Head of caudate nucleus (tissue), 42 donors: ENCODE measurements at regions not wholly inside any gene's neighbourhood (a gene's known extent, or its start where the extent isn't known, plus 50 kb on each side); places are given as distances from the start of the nearest gene placed in this dataset.
A peak's percentile ranks its signal among the peaks of the same experiment; 100 is the strongest.
"Not testable (repeated sequence)": the region's sequence is repeated elsewhere in the genome, so short reads cannot be mapped to it uniquely, and the experiment has no call there.

Source experiments
- DNase-seq, 42 donors: peaks; one replicate each; pipeline versions ENCODE4 v3.0.0 to v3.0.0-alpha.2; 2020 to 2021; ENCODE audit warnings: mixed read lengths in 7 of 42
- intact Hi-C: fragments of 100-400 bp; cut with DNase I; formaldehyde crosslinking; loops from one replicate; pipeline ENCODE4 v1.15.0; 2022

DNA sequence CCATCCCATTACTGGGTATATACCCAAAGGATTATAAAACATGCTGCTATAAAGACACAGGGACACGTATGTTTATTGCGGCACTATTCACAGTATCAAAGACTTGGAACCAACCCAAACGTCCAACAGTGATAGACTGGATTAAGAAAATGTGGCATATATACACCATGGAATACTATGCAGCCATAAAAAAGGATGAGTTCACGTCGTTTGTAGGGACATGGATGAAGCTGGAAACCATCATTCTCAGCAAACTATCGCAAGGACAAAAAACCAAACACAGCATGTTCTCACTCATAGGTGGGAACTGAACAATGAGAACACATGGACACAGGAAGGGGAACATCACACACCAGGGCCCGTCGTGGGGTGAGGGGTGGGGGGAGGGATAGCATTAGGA is 106.1 kb downstream of the CHD1L start:
- intact Hi-C loops, DNase-seq: not testable (repeated sequence)

DNA sequence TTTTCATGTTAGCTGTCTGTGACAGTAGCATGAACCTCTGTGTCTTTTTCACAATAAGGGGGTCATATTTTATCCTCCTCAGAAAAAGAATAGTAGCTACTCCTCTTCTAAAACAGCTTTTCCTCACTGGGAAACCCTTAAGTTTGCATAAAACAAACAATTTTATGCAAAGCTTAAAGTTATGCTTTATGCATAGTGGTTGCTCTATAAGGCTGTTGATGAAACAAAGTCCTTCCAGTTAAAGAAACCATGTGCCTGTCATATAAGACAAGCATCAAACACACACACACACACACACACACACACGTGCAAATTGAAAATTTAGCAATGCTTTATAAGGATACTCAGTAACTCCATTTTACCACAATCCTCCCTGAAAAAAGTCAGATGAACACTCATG is 107.0 kb downstream of the CHD1L start:
- intact Hi-C loops = no loop called here

DNA sequence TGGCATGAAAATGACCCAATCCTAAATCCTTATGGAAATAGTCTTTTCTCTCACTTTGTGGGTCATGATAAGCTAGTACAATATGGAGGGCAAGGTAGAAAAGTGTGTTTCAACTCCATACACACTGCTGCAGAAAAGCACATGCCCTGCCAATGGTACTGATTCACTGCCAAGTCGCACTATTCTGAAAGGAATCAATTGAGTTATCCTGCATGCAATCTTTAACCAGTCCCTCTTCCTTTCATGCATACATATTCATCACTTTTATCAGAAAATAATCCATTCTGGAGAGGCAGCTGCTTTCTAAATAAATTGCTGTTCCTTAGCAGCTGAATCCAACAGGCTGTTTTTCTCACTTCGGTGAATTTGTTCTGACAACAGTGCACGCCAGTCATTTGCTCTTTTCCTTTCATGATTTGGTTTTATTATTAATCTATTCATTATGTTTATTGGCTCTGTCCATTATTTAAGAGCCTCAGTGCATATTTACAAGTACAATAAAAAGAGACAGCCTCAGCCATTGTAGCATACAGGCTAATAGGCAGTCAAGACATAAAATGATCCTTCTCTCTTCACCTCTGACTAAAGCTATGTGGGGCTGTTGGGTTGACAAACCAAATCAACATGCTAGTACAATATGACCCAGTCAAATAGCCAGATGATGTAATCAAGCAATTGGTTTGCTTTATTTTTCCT is 108.8 kb downstream of the CHD1L start:
- intact Hi-C loops = no loop called here
- no peak for DNase-seq

More for the DNA sequence above, 107.0 kb downstream of the CHD1L start:
- no peak for DNase-seq

DNA sequence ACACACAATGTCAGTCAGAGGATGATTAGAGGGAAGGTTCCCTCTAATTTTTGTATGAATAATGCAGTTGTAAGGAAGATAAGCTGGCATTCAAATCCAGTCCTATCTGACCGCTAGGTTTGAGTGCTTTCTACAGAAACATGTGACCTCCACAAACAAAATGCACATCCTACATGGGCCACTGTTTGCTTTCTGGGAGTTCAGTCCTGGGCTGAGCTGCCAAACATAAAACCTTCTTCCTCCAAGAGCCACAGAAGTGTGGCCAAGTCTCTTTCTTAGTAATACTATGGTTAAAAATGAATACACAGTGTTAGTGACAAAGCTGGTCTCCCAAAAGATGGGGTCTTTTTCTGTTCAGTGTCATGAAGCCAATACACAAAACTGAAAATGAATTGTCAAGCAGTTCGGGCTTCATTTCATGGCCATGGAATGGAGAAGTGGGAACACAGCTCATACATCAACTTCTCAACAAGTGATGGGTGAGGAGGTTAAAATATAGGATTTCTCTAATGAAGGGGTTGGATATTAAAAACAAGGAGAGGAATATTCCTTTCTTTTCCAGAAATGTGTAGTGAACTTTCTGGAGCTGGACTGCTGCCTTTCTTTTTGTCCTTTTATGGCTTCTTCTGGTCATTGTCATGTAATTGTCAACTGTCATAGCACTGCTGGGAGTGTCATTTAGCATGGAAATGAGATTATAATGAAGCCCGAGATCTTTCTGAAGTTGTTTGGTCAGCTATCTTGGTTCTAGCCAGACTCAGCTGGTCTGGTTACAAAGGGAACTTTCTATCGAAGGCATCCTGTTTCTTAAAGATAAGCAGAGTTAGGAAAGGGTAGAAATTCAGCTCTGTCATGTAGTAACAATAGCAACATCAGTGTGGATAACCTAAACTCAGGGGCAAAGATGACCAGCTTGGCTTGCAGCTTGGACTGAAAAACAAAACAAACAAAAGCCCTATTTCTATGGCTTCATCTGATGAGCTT is 135.1 kb downstream of the CHD1L start:
- DNase-seq = no peak
- intact Hi-C loops = no loop called here

DNA sequence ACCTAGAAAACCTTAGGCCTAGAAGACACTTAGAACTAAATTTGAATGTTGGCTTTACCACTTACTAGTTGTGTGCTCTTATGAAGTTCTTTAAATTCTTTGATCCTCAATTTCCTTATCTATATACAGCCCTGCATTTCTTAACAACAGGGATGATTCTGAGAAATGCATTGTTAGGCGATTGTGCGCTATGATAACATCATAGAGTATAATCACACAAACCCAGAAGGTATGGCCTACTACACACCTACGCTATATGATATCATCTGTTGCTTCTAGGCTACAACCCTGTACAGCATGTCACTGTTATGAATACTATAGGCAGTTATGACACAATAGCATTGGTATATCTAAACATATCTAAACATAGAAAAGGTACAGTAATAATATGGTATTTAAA is 137.4 kb downstream of the CHD1L start:
- intact Hi-C loops = no loop called here

DNA sequence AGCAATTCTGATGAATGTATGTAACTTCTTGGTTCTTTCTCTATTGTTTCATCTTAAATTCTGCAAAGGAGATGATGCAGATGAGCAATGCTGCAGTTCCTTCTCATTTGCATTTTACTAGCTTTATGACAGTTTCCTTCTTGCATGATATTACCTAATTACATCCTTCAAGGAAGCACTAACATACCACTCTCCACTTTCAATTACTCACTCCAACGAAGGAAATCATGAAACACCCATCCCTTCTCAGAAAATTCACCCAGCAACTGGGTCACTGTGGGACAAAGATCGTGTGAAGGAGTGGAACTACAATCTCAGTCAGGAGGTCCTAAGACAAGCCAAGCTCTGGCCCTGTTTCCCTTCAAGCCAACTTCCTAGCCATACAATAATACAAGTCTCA is 142.3 kb downstream of the CHD1L start:
- intact Hi-C loops = no loop called here
- no peak for DNase-seq

More for the DNA sequence above, 137.4 kb downstream of the CHD1L start:
- no peak for DNase-seq

DNA sequence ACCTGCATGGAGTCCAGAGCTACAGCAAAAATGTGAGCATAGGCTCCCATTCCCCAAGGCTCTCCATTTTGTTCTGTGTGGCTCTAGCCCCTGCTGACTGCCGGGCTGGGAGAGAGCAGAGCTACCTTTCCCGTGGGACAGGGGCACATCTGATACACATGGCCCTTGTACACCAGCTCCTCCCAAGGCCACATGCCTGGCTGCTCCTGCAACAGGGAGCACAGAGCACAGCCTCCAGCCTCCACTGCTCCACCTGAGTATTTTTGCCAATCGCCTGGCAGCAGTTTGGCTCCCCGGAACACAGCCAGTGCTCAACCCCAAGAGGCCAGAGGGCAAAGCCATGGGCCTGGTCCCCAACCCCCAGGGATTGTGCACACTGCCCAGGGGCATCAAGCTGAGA is 146.5 kb downstream of the CHD1L start:
- intact Hi-C loops = no loop called here

DNA sequence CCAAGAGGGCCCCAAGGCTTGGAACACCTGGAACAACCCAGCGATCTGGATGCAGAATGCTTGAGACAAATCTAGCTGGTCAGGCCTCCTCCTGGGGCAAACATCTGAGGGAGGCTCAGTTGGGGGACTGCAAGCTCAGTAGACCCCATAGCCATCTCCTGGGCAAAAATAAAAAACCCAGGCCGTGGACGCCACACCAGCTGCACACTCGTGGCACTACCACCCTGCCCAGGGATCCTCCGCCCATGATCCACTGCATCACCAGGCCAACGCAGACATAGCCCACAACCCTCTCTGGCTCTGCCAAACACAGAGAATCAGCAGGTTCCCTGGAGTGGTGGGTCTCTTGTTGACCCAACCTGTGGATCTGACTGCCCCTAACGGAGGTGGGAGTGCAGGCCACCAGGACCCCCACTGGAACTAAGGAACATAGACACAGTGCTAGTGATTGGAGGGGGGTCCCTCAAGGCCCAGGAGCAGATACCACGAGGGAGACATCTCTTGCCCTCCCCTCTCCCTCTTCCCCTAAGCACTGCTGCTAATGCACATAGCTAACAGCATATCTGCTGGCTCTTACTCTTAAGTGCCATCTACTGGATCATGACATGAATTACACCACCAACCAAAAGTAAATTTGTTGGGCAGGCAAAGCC is 147.2 kb downstream of the CHD1L start:
- intact Hi-C loops = no loop called here
- peak in 7 of 42 donors; percentile 2 to 49 (median 7) for DNase-seq

More for the DNA sequence above, 146.5 kb downstream of the CHD1L start:
- no peak for DNase-seq

DNA sequence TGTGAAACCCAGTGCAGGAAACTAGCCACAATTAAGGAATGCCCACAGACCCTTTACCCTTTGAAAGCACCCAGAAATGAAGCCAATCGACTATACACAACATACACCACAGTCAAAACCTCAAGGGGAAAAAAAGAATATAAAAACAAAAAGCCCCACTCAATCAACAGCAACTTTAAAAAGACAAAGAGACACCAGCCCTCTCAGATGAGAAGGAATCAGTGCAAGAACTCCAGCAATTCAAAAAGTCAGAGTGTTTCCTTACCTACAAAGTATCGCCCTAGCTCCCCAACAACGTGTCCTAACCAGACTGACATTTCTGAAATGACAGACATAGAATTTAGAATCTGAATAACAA is 147.7 kb downstream of the CHD1L start:
- intact Hi-C loops = no loop called here
- no peak for DNase-seq

DNA sequence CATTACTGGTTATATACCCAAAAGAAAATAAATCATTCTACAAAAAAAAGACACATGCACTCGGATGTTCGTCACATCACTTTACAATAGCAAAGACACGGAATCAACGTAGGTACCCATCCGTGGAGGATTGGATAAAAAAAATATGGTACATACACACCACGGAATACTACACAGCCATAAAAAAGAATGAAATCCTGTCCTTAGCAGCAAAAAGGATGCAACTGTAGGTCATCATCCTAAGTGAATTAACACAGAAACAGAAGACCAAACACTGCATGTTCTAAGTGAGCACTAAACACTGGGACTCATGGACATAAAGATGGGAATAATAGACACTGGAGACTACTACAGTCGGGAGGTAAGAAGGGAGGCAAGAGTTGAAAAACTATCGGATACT is 148.6 kb downstream of the CHD1L start:
- intact Hi-C loops = no loop called here
- DNase-seq = no peak

DNA sequence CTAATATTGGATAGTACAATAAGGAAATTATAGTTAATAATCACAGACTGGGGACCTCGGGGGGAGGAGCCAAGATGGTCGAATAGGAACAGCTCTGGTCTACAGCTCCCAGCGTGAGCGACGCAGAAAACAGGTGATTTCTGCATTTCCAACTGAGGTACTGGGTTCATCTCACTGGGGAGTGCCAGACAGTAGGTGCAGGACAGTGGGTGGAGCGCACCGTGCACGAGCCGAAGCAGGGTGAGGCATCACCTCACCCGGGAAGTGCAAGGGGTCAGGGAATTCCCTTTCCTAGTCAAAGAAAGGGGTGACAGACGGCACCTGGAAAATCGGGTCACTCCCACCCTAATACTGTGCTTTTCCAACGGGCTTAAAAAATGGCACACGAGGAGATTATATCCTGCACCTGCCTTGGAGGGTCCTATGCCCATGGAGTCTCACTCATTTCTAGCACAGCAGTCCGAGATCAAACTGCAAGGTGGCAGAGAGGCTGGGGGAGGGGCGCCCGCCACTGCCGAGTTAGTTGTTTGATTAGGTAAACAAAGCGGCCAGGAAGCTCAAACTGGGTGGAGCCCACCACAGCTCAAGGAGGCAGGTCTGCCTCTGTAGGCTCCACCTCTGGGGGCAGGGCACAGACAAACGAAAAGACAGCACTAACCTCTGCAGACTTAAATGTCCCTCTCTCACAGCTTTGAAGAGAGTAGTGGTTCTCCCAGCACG is 138.8 kb upstream of the BCL9 start:
- DNase-seq, intact Hi-C loops: not testable (repeated sequence)

DNA sequence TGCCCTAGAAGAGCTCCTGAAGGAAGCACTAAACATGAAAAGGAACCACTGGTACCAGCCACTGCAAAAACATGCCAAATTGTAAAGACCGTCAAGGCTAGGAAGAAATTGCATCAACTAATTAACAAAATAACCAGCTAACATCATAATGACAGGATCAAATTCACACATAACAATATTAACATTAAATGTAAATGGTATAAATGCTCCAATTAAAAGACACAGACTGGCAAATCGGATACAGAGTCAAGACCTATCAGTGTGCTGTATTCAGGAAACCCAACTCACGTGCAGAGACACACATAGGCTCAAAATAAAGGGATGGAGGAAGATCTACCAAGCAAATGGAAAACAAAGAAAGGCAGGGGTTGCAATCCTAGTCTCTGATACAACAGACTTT is 137.0 kb upstream of the BCL9 start:
- DNase-seq, intact Hi-C loops: not testable (repeated sequence)

DNA sequence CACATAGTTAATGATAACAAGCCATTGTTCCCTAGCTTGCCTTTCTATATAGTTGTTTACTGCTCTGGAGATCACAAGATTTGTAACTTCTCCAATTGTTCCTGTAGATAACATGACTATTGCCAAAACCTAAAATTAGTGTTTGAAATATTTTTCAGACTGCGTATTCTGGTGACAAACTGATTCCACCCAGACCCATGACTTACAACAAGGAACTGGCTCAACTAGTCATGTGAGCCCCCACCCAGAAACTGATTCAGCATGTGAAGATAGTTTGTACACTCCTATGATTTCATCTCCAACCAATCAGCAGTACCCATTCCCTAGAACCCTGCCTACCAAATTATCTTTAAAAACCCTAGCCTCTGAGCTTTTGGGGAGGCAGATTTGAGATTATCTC is 131.4 kb upstream of the BCL9 start:
- intact Hi-C loops = no loop called here
- no peak for DNase-seq

DNA sequence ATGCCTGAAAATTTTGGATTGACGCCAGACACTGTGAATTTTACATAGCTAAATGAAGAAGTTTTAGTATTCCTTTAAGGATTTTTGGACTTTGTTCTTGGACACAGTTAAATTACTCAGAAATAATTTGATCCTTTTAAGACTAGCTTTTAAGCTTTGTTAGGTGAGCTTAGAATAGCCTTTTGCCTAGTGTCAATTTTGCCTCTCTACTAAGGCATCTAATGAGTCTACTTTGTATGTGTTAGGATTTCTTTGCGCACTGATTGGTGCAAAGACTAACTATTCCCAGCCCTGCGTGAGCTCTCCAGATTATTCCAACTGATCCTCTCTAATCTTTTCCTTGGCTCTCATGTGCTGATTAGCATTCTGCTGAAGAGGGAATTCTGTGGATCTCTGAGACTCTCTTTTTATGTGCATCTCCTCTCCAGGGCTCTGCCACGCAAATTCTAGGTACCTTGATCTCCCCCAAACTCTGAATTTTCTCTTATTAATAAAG is 128.1 kb upstream of the BCL9 start:
- DNase-seq = no peak
- intact Hi-C loops = no loop called here

DNA sequence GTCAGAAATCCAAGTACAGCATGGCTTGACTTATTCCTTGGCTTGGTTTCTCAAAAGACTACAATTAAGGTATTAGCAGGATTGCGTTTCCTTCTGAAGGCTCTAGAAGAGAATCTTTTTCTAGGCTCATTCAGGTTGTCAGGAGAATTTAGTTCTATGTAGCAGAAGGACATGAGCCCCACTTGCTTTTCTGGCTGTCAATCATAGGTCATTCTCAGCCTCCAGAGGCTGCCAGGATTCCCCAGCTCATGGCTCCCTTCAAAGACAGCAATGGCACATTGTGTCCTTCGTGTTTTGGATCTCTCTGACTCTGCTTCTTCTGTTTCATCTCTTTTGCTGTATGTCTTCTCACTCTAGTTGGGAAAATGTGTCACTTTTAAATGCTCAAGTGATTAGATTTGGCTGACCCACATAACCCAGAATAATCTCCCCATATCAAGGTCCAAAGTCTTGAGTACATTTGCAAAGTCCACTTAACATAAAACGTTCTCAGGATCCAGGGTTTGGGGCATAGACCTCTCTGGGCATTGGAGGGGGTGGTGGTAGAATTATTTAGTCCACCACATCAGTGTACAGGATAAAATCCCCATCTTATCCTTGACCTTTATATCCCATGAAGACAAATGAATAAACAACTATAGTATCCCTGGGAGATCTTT is 126.7 kb upstream of the BCL9 start:
- intact Hi-C loops = no loop called here
- DNase-seq = no peak

DNA sequence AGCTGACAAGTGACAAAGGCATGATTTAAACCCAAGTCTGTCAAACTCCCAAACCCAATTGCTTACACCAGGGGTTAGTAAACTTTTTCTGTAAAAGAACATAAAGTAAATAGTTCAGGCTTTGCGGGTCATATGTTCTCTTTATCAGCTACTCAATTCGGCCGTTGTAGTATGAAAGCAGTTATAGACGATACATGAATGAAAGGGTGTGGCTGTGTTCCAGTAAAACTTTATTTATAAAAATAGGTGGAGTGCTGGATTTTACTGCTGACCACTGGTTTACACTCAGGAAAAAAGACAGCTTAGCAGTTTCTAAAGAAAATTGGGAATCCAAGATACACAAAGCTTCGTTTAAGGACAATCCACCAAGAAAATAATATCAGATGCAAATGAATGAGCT is 124.3 kb upstream of the BCL9 start:
- no peak for DNase-seq
- intact Hi-C loops = no loop called here

DNA sequence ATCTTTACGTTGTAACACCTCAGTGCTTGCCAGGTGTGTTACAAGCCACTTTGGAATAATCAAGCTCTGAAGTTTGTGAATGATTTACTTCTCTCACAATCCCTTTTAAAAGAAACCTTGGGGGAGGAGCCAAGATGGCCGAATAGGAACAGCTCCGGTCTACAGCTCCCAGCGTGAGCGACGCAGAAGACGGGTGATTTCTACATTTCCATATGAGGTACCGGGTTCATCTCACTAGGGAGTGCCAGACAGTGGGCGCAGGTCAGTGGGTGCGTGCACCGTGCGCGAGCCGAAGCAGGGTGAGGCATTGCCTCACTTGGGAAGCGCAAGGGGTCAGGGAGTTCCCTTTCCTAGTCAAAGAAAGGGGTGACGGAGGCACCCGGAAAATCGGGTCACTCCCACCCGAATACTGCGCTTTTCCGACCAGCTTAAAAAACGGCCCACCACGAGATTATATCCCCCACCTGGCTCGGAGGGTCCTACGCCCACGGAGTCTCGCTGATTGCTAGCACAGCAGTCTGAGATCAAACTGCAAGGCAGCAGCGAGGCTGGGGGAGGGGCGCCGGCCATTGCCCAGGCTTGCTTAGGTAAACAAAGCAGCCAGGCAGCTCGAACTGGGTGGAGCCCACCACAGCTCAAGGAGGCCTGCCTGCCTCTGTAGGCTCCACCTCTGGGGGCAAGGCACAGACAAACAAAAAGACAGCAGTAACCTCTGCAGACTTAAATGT is 118.0 kb upstream of the BCL9 start:
- intact Hi-C loops, DNase-seq: not testable (repeated sequence)

DNA sequence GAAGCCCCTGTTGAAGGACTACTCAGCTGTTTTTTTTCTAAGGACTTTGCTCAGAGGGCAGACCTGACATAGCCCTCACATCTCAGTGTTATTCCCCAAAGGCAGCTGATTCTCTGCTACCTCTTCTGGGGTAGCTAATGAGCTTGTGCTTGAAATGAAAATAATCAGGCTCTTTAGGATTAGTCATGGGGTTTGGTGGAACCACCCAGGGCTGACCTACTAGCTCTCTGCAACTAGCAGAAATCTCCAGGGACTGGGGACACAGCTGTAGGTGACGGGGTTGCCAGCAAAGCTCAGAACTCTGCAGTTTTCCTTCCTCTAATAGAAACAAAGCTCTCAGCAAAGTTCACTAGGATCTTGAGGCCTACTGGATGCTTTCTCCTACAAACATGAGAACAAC is 106.4 kb upstream of the BCL9 start:
- intact Hi-C loops = no loop called here
- no peak for DNase-seq
